ENCODE measurements at regions not wholly inside any gene's neighbourhood (a gene's known extent, or its start where the extent isn't known, plus 50 kb on each side); places are given as distances from the start of the nearest gene placed in this dataset.

DNA sequence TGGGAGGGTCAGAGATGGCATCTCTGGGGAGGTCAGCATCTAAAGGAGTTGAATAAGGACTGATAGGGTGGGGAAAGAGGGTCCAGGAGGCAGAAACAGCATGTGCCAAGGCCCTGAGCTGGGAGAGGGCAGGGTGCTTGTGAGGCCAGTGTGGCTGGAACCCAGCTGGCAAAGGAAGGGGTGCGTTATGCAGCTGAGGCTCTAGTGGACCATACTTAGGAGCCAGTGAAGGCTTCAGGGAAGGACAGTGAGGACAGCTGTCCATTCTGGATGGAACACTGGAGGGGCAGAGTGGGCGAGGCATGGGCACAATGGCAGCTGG lies 57.1 kb upstream of the RPL11 start:
- H3K4me1 ChIP-seq = peaks cover 0 to 17% of the 10 kb centered on the region in 2 donors
- no peak overlapping the region for H3K4me3 ChIP-seq
- H3K9me3 ChIP-seq = no peaks in the 10 kb centered on the region
- DNase-seq (ENCODE audit: low spot score) = no peak
- H3K27ac ChIP-seq = peak overlapping the region; percentile 81 to 85
- H3K27me3 ChIP-seq = no peaks in the 10 kb centered on the region
- TF ChIP-seq CTCF (IDR thresholded peaks at IDR 0.05) = no peak
- H3K36me3 ChIP-seq = no peaks in the 10 kb centered on the region

GRCh38 chr1:23632479-23633160 lies 59.0 kb upstream of the RPL11 start:
- H3K4me3 ChIP-seq = no peak overlapping the region
- H3K4me1 ChIP-seq = peaks cover 0 to 8% of the 10 kb centered on the region in 2 donors
- no peaks in the 10 kb centered on the region for H3K27me3 ChIP-seq
- H3K27ac ChIP-seq = no peak overlapping the region
- no peaks in the 10 kb centered on the region for H3K9me3 ChIP-seq
- TF ChIP-seq CTCF (IDR thresholded peaks at IDR 0.05) = no peak
- H3K36me3 ChIP-seq = no peaks in the 10 kb centered on the region
- no peak for DNase-seq (ENCODE audit: low spot score)

GRCh38 chr1:23629708-23630290 lies 61.8 kb upstream of the RPL11 start:
- H3K4me3 ChIP-seq = no peak overlapping the region
- H3K9me3 ChIP-seq = no peaks in the 10 kb centered on the region
- H3K36me3 ChIP-seq = no peaks in the 10 kb centered on the region
- no peak for DNase-seq (ENCODE audit: low spot score)
- H3K27ac ChIP-seq = no peak overlapping the region
- H3K4me1 ChIP-seq = peaks cover 0 to 8% of the 10 kb centered on the region in 2 donors
- H3K27me3 ChIP-seq = no peaks in the 10 kb centered on the region
- no peak for TF ChIP-seq CTCF (IDR thresholded peaks at IDR 0.05)

- no peak for DNase-seq (ENCODE audit: low spot score)
- H3K4me1 ChIP-seq = no peaks in the 10 kb centered on the region
- TF ChIP-seq CTCF (IDR thresholded peaks at IDR 0.05) = no peak
- no peaks in the 10 kb centered on the region for H3K9me3 ChIP-seq
- H3K27ac ChIP-seq = no peak overlapping the region
- H3K4me3 ChIP-seq = no peak overlapping the region
- H3K36me3 ChIP-seq = no peaks in the 10 kb centered on the region
- H3K27me3 ChIP-seq = no peaks in the 10 kb centered on the region
These were observed 62.6 kb upstream of the RPL11 start for GRCh38 chr1:23628951-23629387.

DNA sequence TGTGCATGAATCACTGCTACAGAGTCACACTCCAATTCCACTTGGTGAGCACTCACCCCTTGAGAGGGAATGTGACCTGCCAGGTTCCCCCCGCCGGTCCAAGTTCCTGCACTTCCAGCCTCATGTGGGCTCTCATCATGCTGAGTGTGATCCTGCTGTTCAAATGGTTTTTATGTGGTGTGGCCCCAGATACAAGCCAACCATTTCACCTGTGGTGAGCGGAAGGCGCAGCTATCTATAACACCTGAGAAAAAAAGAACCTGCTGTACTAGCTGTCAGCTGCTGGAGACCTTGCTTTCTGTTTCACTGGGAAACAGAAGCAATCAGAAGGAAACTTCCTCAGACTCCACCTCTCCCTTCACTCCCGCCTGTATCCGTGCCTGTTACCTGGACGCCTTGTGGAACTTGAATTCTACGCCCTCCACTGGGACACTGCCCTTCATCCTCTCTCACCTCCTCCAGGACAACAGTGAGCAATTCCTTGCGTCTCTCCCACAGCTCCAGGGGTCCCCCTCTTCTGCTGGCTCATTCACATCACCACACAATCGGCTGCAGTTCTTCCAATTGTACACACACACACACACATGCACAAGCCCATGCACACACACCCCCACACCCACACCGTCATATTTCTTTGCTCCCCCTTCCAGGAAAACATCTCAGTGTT lies 64.4 kb upstream of the RPL11 start:
- Histone ChIP-seq H3K4me3 (no peak overlapping the region), H3K36me3 (no peaks in the 10 kb centered on the region), H3K4me1 (no peaks in the 10 kb centered on the region), H3K27ac (no peak overlapping the region), H3K27me3 (no peaks in the 10 kb centered on the region), H3K9me3 (no peaks in the 10 kb centered on the region)
- no peak for TF ChIP-seq CTCF (IDR thresholded peaks at IDR 0.05)
- DNase-seq (ENCODE audit: low spot score) = no peak

Data from right atrium auricular region (tissue), 2 donors.